Inflammatory macrophage treated with lipopolysaccharide for 1 hour (primary cell): ENCODE measurements at regions not wholly inside any gene's neighbourhood (a gene's known extent, or its start where the extent isn't known, plus 50 kb on each side); places are given as distances from the start of the nearest gene placed in this dataset.
"Not testable (repeated sequence)": the region's sequence is repeated elsewhere in the genome, so short reads cannot be mapped to it uniquely, and the experiment has no call there.

ENCODE experiments used
- DNase-seq, 2 donors: peaks; one replicate each; pipeline ENCODE4 v3.0.0-alpha.2; 2020 to 2022

- peak; percentile 67 to 89 for DNase-seq
Measured at GRCh38 chr12:116434155-116435011, 124.8 kb upstream of the MAP1LC3B2 start.

- no peak for DNase-seq
Measured at GRCh38 chr12:116435984-116436383, 123.2 kb upstream of the MAP1LC3B2 start.

GRCh38 chr12:116436561-116437249, 122.5 kb upstream of the MAP1LC3B2 start:
- no peak for DNase-seq

GRCh38 chr12:116441292-116441691, 117.9 kb upstream of the MAP1LC3B2 start:
- peak; percentile 81 to 93 for DNase-seq

GRCh38 chr12:116442304-116442703, 116.9 kb upstream of the MAP1LC3B2 start:
- no peak for DNase-seq

- DNase-seq = peak; percentile 35 to 46
Measured at GRCh38 chr12:116442946-116443345, 116.2 kb upstream of the MAP1LC3B2 start.

GRCh38 chr12:116443821-116444589, 115.2 kb upstream of the MAP1LC3B2 start:
- peak; percentile 92 to 99 for DNase-seq

- DNase-seq = no peak
Measured at GRCh38 chr12:116444590-116444943, 114.6 kb upstream of the MAP1LC3B2 start.

GRCh38 chr12:116448165-116448739, 110.9 kb upstream of the MAP1LC3B2 start:
- DNase-seq = no peak

GRCh38 chr12:116450406-116450910, 108.7 kb upstream of the MAP1LC3B2 start:
- no peak for DNase-seq

- DNase-seq = not testable (repeated sequence)
Measured at GRCh38 chr12:116452975-116453374, 106.2 kb upstream of the MAP1LC3B2 start.

- no peak for DNase-seq
Measured at GRCh38 chr12:116453631-116454030, 105.5 kb upstream of the MAP1LC3B2 start.

- DNase-seq = no peak
Measured at GRCh38 chr12:116454076-116454475, 105.1 kb upstream of the MAP1LC3B2 start.

- DNase-seq = no peak
Measured at GRCh38 chr12:116454950-116455447, 104.2 kb upstream of the MAP1LC3B2 start.

GRCh38 chr12:116455540-116456329, 103.4 kb upstream of the MAP1LC3B2 start:
- peak; percentile 43 to 66 for DNase-seq

- no peak for DNase-seq
Measured at GRCh38 chr12:116456330-116457082, 102.7 kb upstream of the MAP1LC3B2 start.

GRCh38 chr12:116458492-116458891, 100.7 kb upstream of the MAP1LC3B2 start:
- no peak for DNase-seq

- DNase-seq = no peak
Measured at GRCh38 chr12:116459011-116459875, 99.9 kb upstream of the MAP1LC3B2 start.

GRCh38 chr12:116459916-116460663, 99.1 kb upstream of the MAP1LC3B2 start:
- no peak for DNase-seq
